GM12873 (cell line): ENCODE measurements at regions not wholly inside any gene's neighbourhood (a gene's known extent, or its start where the extent isn't known, plus 50 kb on each side); places are given as distances from the start of the nearest gene placed in this dataset.

Experiments
- CTCF ChIP-seq: IDR thresholded peaks from 2 replicates; pipeline ENCODE4 v1.5.1; 2012; ENCODE audit warnings: low read depth, mild to moderate bottlenecking, moderate library complexity, low read length, control low read depth; ENCODE audit not compliant: insufficient read depth; ENCODE audit errors: missing control alignments

- TF ChIP-seq CTCF, result no peak
Measured at GRCh38 chr11:24406980-24407379, 89.9 kb upstream of the LUZP2 start.

GRCh38 chr11:24407733-24408132, 89.1 kb upstream of the LUZP2 start:
- no peak for TF ChIP-seq CTCF

GRCh38 chr11:24408202-24408601, 88.7 kb upstream of the LUZP2 start:
- TF ChIP-seq CTCF, result no peak

GRCh38 chr11:24411791-24412190, 85.1 kb upstream of the LUZP2 start:
- TF ChIP-seq CTCF, result no peak

GRCh38 chr11:24412722-24413121, 84.1 kb upstream of the LUZP2 start:
- TF ChIP-seq CTCF, result no peak

- TF ChIP-seq CTCF, result no peak
Measured at GRCh38 chr11:24413391-24413790, 83.5 kb upstream of the LUZP2 start.

GRCh38 chr11:24421766-24422165, 75.1 kb upstream of the LUZP2 start:
- TF ChIP-seq CTCF, result no peak

GRCh38 chr11:24422376-24422775, 74.5 kb upstream of the LUZP2 start:
- TF ChIP-seq CTCF, result no peak
